Liver (tissue), 8 donors: ENCODE measurements at regions not wholly inside any gene's neighbourhood (a gene's known extent, or its start where the extent isn't known, plus 50 kb on each side); places are given as distances from the start of the nearest gene placed in this dataset.

Experiments
- DNase-seq: peaks from one replicate; pipeline ENCODE4 v3.0.0-alpha.2; 2017; ENCODE audit warnings: low spot score
- H3K27ac ChIP-seq, 2 donors: one replicate each; pipeline ENCODE4 v1.7.0; 2013; ENCODE audit warnings: inconsistent platforms in 2 of 2, low read length in 2 of 2, control low read depth in 1 of 2, low read depth in 1 of 2, mild to moderate bottlenecking in 1 of 2
- H3K27me3 ChIP-seq, 4 donors: one replicate each; pipeline versions ENCODE4 v1.6.1 to v1.7.0; 2013; ENCODE audit warnings: low read length in 3 of 4, inconsistent platforms in 1 of 4, mild to moderate bottlenecking in 1 of 4, moderate library complexity in 1 of 4; ENCODE audit not compliant: control insufficient read depth in 4 of 4, insufficient read depth in 4 of 4
- H3K36me3 ChIP-seq, 4 donors: one replicate each; pipeline versions ENCODE4 v1.6.1 to v1.7.0; 2013; ENCODE audit warnings: low read length in 3 of 4, mild to moderate bottlenecking in 3 of 4, low read depth in 1 of 4, moderate library complexity in 1 of 4; ENCODE audit not compliant: control insufficient read depth in 4 of 4, insufficient read depth in 3 of 4
- H3K4me1 ChIP-seq, 4 donors: one replicate each; pipeline versions ENCODE4 v1.6.1 to v1.7.0; 2013; ENCODE audit warnings: low read length in 3 of 4, mild to moderate bottlenecking in 3 of 4, moderate library complexity in 1 of 4; ENCODE audit not compliant: control insufficient read depth in 4 of 4, insufficient read depth in 4 of 4
- H3K4me3 ChIP-seq, 3 donors: one replicate each; pipeline versions ENCODE4 v1.6.1 to v1.7.0; 2013; ENCODE audit warnings: low read length in 3 of 3, control low read depth in 1 of 3, low read depth in 1 of 3, mild to moderate bottlenecking in 1 of 3
- H3K9ac ChIP-seq, 2 donors: one replicate each; pipeline ENCODE4 v1.7.0; 2013; ENCODE audit warnings: low read length in 2 of 2, mild to moderate bottlenecking in 2 of 2, moderate library complexity in 2 of 2, control low read depth in 1 of 2, low read depth in 1 of 2
- H3K9me3 ChIP-seq, 4 donors: one replicate each; pipeline versions ENCODE4 v1.6.1 to v1.7.0; 2013; ENCODE audit warnings: low read length in 3 of 4; ENCODE audit not compliant: control insufficient read depth in 4 of 4
- EGR1 ChIP-seq, 2 donors: IDR thresholded peaks; 2 replicates each; pipeline ENCODE4 v1.6.1; 2016 to 2018; ENCODE audit warnings: antibody characterized with exemption in 2 of 2, low read depth in 2 of 2
- FOXA1 ChIP-seq: IDR thresholded peaks from 2 replicates; pipeline ENCODE4 v1.6.1; 2016; ENCODE audit warnings: antibody characterized with exemption
- FOXA2 ChIP-seq: IDR thresholded peaks from 2 replicates; pipeline ENCODE4 v1.6.1; 2016; ENCODE audit warnings: antibody characterized with exemption
- GABPA ChIP-seq, 2 donors: IDR thresholded peaks in 1 of 2; conservative IDR thresholded peaks in 1 of 2; 2 replicates each; pipeline ENCODE4 v1.6.1; 2016; ENCODE audit warnings: antibody characterized with exemption in 2 of 2, mild to moderate bottlenecking in 1 of 2, moderate library complexity in 1 of 2
- HNF4A ChIP-seq, 2 donors: conservative IDR thresholded peaks; 2 replicates each; pipeline ENCODE4 v1.6.1; 2016; ENCODE audit warnings: antibody characterized with exemption in 2 of 2, mild to moderate bottlenecking in 2 of 2
- HNF4G ChIP-seq: IDR thresholded peaks from 2 replicates; pipeline ENCODE4 v1.6.1; 2016; ENCODE audit warnings: antibody characterized with exemption
- JUND ChIP-seq, 2 donors: IDR thresholded peaks; 2 replicates each; pipeline ENCODE4 v1.6.1; 2016; ENCODE audit warnings: antibody characterized with exemption in 2 of 2
- NR2F2 ChIP-seq: IDR thresholded peaks from 2 replicates; pipeline ENCODE4 v1.6.1; 2016; ENCODE audit warnings: antibody characterized with exemption
- RXRA ChIP-seq, 2 donors: IDR thresholded peaks; 2 replicates each; pipeline ENCODE4 v1.6.1; 2017 to 2018; ENCODE audit warnings: antibody characterized with exemption in 2 of 2, mild to moderate bottlenecking in 1 of 2
- SP1 ChIP-seq: IDR thresholded peaks from 2 replicates; pipeline ENCODE4 v1.6.1; 2018; ENCODE audit warnings: antibody characterized with exemption, mild to moderate bottlenecking
- TAF1 ChIP-seq: conservative IDR thresholded peaks from 2 replicates; pipeline ENCODE4 v1.6.1; 2016; ENCODE audit warnings: antibody characterized with exemption, mild to moderate bottlenecking
- YY1 ChIP-seq: IDR thresholded peaks from 2 replicates; pipeline ENCODE4 v1.6.1; 2016; ENCODE audit warnings: antibody characterized with exemption, mild to moderate bottlenecking
- WGBS: extraction: QIAGEN DNeasy Blood & Tissue Kit; methylation state at CpG from one replicate; pipeline ENCODE4 v1.1.7; 2013; 5-methylcytosine and 5-hydroxymethylcytosine counted together
- TF ChIP-seq, protein P1 (sequence below): fragments of 150-350 bp; IDR thresholded peaks from 2 replicates; pipeline ENCODE4 v1.5.1; 2017; ENCODE audit warnings: improper control_type of control experiment, low read depth, low read length; ENCODE audit not compliant: missing input control
- TF ChIP-seq, protein P2 (sequence below): IDR thresholded peaks from 2 replicates; pipeline ENCODE4 v1.6.1; 2016; ENCODE audit warnings: antibody characterized with exemption
- TF ChIP-seq, protein P3 (sequence below): IDR thresholded peaks from 2 replicates; pipeline ENCODE4 v1.6.1; 2016; ENCODE audit warnings: antibody characterized with exemption, mild to moderate bottlenecking
- TF ChIP-seq, protein P4 (sequence below): IDR thresholded peaks from 2 replicates; pipeline ENCODE4 v1.6.1; 2016; ENCODE audit warnings: antibody characterized with exemption
- donor health status: healthy.
- donor health status: healthy.
- donor health status: healthy.
- donor health status: healthy.
- donor health status: healthy.

DNA sequence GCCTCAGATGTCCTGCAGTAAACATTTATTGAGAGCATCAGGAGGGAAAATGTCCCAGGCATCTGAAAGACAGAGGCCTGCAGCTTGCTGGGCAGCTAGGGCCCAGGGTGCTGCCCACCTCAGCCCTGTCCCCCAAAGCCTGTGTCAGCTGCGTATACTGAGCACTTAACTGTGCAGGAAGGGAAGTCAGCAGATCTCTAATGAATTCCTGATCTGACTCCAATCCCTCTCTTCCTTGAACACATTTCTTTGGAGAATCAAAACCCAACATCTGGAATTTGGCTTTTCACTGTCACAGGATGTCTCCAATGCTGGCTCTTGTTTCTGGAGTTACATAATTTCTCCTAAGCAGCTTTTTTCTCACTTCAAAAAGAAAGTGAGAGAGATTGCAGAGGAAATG is 364.7 kb upstream of the NFE2L3 start (continued):
- TF ChIP-seq, protein P1, sequence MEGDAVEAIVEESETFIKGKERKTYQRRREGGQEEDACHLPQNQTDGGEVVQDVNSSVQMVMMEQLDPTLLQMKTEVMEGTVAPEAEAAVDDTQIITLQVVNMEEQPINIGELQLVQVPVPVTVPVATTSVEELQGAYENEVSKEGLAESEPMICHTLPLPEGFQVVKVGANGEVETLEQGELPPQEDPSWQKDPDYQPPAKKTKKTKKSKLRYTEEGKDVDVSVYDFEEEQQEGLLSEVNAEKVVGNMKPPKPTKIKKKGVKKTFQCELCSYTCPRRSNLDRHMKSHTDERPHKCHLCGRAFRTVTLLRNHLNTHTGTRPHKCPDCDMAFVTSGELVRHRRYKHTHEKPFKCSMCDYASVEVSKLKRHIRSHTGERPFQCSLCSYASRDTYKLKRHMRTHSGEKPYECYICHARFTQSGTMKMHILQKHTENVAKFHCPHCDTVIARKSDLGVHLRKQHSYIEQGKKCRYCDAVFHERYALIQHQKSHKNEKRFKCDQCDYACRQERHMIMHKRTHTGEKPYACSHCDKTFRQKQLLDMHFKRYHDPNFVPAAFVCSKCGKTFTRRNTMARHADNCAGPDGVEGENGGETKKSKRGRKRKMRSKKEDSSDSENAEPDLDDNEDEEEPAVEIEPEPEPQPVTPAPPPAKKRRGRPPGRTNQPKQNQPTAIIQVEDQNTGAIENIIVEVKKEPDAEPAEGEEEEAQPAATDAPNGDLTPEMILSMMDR: no peak
- TF ChIP-seq SP1 (no peak), EGR1 (IDR thresholded peaks at IDR 0.05; ENCODE audit: low read depth in 2 of 2) (no peak), NR2F2 (no peak), TAF1 (no peak), HNF4A (conservative IDR thresholded peaks at IDR 0.05) (no peak), FOXA2 (no peak), HNF4G (no peak)
- TF ChIP-seq, protein P2, sequence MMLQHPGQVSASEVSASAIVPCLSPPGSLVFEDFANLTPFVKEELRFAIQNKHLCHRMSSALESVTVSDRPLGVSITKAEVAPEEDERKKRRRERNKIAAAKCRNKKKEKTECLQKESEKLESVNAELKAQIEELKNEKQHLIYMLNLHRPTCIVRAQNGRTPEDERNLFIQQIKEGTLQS: no peak

DNA sequence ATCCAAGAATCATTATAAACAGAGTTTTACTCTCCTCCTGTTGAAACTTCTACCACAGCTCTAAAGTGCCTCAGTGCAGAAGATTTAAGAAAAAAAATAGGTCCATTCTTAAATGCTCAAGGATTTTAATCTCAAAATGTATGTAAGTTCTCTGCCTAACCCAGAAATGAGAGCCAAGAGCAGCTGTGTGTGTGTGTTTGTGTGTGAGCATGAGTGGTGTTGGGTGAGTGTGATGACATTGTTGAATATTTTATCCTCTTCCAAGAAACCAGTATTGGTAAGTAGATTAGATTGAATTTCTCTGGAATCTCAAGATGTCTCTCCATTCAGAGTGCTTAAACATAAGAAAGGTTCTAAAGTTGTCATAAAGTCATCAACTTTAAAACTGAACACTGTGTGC is 363.6 kb upstream of the NFE2L3 start:
- Histone ChIP-seq H3K27me3 (peaks cover 0 to 2% (median 0%) of the 10 kb centered on the region in 4 donors), H3K4me1 (no peaks in the 10 kb centered on the region), H3K4me3 (no peak overlapping the region), H3K9me3 (no peaks in the 10 kb centered on the region), H3K27ac (no peak overlapping the region), H3K9ac (no peak overlapping the region), H3K36me3 (no peaks in the 10 kb centered on the region)
- no peak for TF ChIP-seq SP1
- TF ChIP-seq, protein P2: no peak
- no peak for TF ChIP-seq EGR1 (IDR thresholded peaks at IDR 0.05; ENCODE audit: low read depth in 2 of 2)
- TF ChIP-seq GABPA (IDR thresholded peaks at IDR 0.05 in 1 of 2, conservative IDR thresholded peaks at IDR 0.05 in 1 of 2): no peak
- no peak for TF ChIP-seq TAF1
- no peak for TF ChIP-seq FOXA2
- TF ChIP-seq HNF4A (conservative IDR thresholded peaks at IDR 0.05): no peak
- TF ChIP-seq, protein P3, sequence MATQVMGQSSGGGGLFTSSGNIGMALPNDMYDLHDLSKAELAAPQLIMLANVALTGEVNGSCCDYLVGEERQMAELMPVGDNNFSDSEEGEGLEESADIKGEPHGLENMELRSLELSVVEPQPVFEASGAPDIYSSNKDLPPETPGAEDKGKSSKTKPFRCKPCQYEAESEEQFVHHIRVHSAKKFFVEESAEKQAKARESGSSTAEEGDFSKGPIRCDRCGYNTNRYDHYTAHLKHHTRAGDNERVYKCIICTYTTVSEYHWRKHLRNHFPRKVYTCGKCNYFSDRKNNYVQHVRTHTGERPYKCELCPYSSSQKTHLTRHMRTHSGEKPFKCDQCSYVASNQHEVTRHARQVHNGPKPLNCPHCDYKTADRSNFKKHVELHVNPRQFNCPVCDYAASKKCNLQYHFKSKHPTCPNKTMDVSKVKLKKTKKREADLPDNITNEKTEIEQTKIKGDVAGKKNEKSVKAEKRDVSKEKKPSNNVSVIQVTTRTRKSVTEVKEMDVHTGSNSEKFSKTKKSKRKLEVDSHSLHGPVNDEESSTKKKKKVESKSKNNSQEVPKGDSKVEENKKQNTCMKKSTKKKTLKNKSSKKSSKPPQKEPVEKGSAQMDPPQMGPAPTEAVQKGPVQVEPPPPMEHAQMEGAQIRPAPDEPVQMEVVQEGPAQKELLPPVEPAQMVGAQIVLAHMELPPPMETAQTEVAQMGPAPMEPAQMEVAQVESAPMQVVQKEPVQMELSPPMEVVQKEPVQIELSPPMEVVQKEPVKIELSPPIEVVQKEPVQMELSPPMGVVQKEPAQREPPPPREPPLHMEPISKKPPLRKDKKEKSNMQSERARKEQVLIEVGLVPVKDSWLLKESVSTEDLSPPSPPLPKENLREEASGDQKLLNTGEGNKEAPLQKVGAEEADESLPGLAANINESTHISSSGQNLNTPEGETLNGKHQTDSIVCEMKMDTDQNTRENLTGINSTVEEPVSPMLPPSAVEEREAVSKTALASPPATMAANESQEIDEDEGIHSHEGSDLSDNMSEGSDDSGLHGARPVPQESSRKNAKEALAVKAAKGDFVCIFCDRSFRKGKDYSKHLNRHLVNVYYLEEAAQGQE: no peak
- no peak for DNase-seq

DNA sequence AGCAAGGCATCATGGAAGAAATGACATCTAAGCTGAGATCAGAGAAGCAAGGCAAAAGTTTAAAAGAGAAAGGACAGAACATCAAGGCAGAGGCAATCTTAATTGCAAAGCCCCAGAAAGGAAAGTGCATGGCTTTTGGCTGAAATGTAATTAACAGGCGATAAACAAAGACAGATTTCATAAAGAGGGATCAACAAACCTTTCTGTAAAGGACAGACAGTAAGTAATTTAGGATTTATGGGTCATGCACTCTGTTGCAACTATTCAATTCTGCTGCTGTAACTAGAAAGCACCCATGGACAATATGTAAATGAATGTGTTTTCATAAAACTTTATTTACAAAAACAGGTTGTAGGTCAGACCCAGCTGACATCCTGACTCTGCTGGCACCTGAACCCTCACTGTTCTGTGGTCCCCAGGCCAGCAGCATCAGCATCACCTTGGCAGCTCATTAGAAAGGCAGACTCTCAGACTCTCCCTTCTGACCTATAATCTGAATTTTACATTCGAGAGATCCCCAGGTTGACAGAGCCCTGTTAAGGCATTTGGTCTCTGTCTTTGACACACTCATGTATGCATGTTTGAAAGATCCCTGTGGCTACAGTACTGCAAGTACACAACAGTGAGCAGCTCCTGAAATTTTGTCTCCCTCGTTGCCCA is 362.9 kb upstream of the NFE2L3 start:
- Histone ChIP-seq H3K9me3 (no peaks in the 10 kb centered on the region), H3K27ac (no peak overlapping the region), H3K4me1 (no peaks in the 10 kb centered on the region), H3K27me3 (peaks cover 0 to 2% (median 0%) of the 10 kb centered on the region in 4 donors), H3K9ac (no peak overlapping the region), H3K36me3 (no peaks in the 10 kb centered on the region), H3K4me3 (no peak overlapping the region)
- 80% methylated on average over 3 of the region's 3 CpGs for WGBS
- TF ChIP-seq FOXA1 (no peak), SP1 (no peak), RXRA (IDR thresholded peaks at IDR 0.05) (no peak), YY1 (no peak), JUND (IDR thresholded peaks at IDR 0.05) (no peak)
- TF ChIP-seq, protein P4, sequence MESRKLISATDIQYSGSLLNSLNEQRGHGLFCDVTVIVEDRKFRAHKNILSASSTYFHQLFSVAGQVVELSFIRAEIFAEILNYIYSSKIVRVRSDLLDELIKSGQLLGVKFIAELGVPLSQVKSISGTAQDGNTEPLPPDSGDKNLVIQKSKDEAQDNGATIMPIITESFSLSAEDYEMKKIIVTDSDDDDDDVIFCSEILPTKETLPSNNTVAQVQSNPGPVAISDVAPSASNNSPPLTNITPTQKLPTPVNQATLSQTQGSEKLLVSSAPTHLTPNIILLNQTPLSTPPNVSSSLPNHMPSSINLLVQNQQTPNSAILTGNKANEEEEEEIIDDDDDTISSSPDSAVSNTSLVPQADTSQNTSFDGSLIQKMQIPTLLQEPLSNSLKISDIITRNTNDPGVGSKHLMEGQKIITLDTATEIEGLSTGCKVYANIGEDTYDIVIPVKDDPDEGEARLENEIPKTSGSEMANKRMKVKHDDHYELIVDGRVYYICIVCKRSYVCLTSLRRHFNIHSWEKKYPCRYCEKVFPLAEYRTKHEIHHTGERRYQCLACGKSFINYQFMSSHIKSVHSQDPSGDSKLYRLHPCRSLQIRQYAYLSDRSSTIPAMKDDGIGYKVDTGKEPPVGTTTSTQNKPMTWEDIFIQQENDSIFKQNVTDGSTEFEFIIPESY: no peak
- DNase-seq: no peak
